ENCODE measurements at regions not wholly inside any gene's neighbourhood (a gene's known extent, or its start where the extent isn't known, plus 50 kb on each side); places are given as distances from the start of the nearest gene placed in this dataset.

GRCh38 chr20:10920396-10920795 is 246.6 kb upstream of the JAG1 start:
- TF ChIP-seq POLR2AphosphoS5 (IDR thresholded peaks at IDR 0.05; ENCODE audit: low read depth, low read length) (no peak), CTCF (IDR thresholded peaks at IDR 0.05) (no peak), TCF7L2 (IDR thresholded peaks at IDR 0.05; ENCODE audit: low read depth, low read length) (no peak), REST (IDR thresholded peaks at IDR 0.05; ENCODE audit: insufficient read depth in 1 of 2, low read depth in 2 of 2, low read length in 1 of 2) (no peak), SIN3A (IDR thresholded peaks at IDR 0.05; ENCODE audit: borderline replicate concordance, insufficient read depth, low read depth, low read length) (no peak)
- Histone ChIP-seq H3K36me3 (ENCODE audit: control insufficient read depth, insufficient read depth, low read length) (no peaks in the 10 kb centered on the region), H3K9me3 (ENCODE audit: control insufficient read depth, insufficient read depth, low read depth, low read length) (no peaks in the 10 kb centered on the region), H3K27me3 (ENCODE audit: control insufficient read depth, insufficient read depth, low read length) (no peaks in the 10 kb centered on the region), H3K4me1 (ENCODE audit: control insufficient read depth, insufficient read depth, low read length) (no peaks in the 10 kb centered on the region), H3K4me3 (ENCODE audit: low read depth in 2 of 2, low read length in 2 of 2) (no peak overlapping the region), H3K27ac (ENCODE audit: low read length) (no peak overlapping the region)
- ATAC-seq (no peak), DNase-seq (ENCODE audit: low read depth, low spot score) (no peak)
- POLR2A ChIA-PET: no interaction called here
- BruUV-seq (replicated peaks): no TSS peak
- CTCF ChIA-PET: no interaction called here
- intact Hi-C loops (cut with micrococcal nuclease; ENCODE audit: unreplicated experiment) (no loop called here), in situ Hi-C loops (cut with HindIII; ENCODE audit: low pct_unique_long_range_greater_than_20kb, low sequenced_read_pairs) (no loop called here)

- no peaks in the 10 kb centered on the region for H3K4me1 ChIP-seq (ENCODE audit: control insufficient read depth, insufficient read depth, low read length)
- in situ Hi-C loops (cut with HindIII; ENCODE audit: low pct_unique_long_range_greater_than_20kb, low sequenced_read_pairs) (no loop called here), intact Hi-C loops (cut with micrococcal nuclease; ENCODE audit: unreplicated experiment) (no loop called here)
- no peaks in the 10 kb centered on the region for H3K9me3 ChIP-seq (ENCODE audit: control insufficient read depth, insufficient read depth, low read depth, low read length)
- H3K36me3 ChIP-seq (ENCODE audit: control insufficient read depth, insufficient read depth, low read length): no peaks in the 10 kb centered on the region
- CTCF ChIA-PET: no interaction called here
- H3K4me3 ChIP-seq (ENCODE audit: low read depth in 2 of 2, low read length in 2 of 2): no peak overlapping the region
- DNase-seq (ENCODE audit: low read depth, low spot score) (no peak), ATAC-seq (no peak)
- no TSS peak for BruUV-seq (replicated peaks)
- H3K27me3 ChIP-seq (ENCODE audit: control insufficient read depth, insufficient read depth, low read length): no peaks in the 10 kb centered on the region
- TF ChIP-seq POLR2AphosphoS5 (IDR thresholded peaks at IDR 0.05; ENCODE audit: low read depth, low read length) (no peak), SIN3A (IDR thresholded peaks at IDR 0.05; ENCODE audit: borderline replicate concordance, insufficient read depth, low read depth, low read length) (no peak), CTCF (IDR thresholded peaks at IDR 0.05) (no peak), TCF7L2 (IDR thresholded peaks at IDR 0.05; ENCODE audit: low read depth, low read length) (no peak), REST (IDR thresholded peaks at IDR 0.05; ENCODE audit: insufficient read depth in 1 of 2, low read depth in 2 of 2, low read length in 1 of 2) (no peak)
- H3K27ac ChIP-seq (ENCODE audit: low read length): no peak overlapping the region
- POLR2A ChIA-PET: no interaction called here
Observed at GRCh38 chr20:10921491-10922010, 247.8 kb upstream of the JAG1 start.

All from Panc1 (cell line).